Spleen (tissue), 11 donors: ENCODE measurements at regions not wholly inside any gene's neighbourhood (a gene's known extent, or its start where the extent isn't known, plus 50 kb on each side); places are given as distances from the start of the nearest gene placed in this dataset.

Source experiments
- DNase-seq: peaks from one replicate; pipeline ENCODE4 v3.0.0-alpha.2; 2020
- H3K27ac ChIP-seq, 8 donors: fragments of 200-600 bp; sonication (generic) in 7 of 8; 1 replicate in 4 of 8; 2 replicates in 4 of 8; pipeline versions ENCODE4 v1.5.0 to v1.8.0; 2016 to 2021; ENCODE audit warnings: inconsistent platforms in 4 of 8, mild to moderate bottlenecking in 4 of 8, moderate library complexity in 1 of 8
- H3K27me3 ChIP-seq, 7 donors: fragments of 200-600 bp; sonication (generic) in 6 of 7; replicated peaks in 1 of 7; 1 replicate in 4 of 7; 2 replicates in 3 of 7; pipeline versions ENCODE4 v1.5.0 to v1.8.0; 2016 to 2021; ENCODE audit warnings: inconsistent platforms in 3 of 7, mild to moderate bottlenecking in 1 of 7
- H3K36me3 ChIP-seq, 6 donors: fragments of 200-600 bp; sonication (generic) in 5 of 6; 1 replicate in 4 of 6; 2 replicates in 2 of 6; pipeline versions ENCODE4 v1.5.0 to v1.8.0; 2016 to 2021; ENCODE audit warnings: inconsistent platforms in 2 of 6
- H3K4me1 ChIP-seq, 6 donors: fragments of 200-600 bp; sonication (generic) in 5 of 6; 1 replicate in 3 of 6; 2 replicates in 3 of 6; pipeline versions ENCODE4 v1.5.0 to v1.8.0; 2016 to 2021; ENCODE audit warnings: inconsistent platforms in 3 of 6
- H3K4me3 ChIP-seq, 8 donors: fragments of 200-600 bp; sonication (generic) in 7 of 8; 1 replicate in 4 of 8; 2 replicates in 4 of 8; pipeline versions ENCODE4 v1.5.0 to v1.8.0; 2016 to 2021; ENCODE audit warnings: inconsistent platforms in 4 of 8, mild to moderate bottlenecking in 4 of 8, moderate library complexity in 2 of 8
- H3K9me3 ChIP-seq, 8 donors: fragments of 200-600 bp; sonication (generic) in 7 of 8; 1 replicate in 4 of 8; 2 replicates in 4 of 8; pipeline versions ENCODE4 v1.5.0 to v1.8.0; 2016 to 2021; ENCODE audit warnings: inconsistent platforms in 4 of 8
- CTCF ChIP-seq, 11 experiments: fragments of 200-600 bp in 7 of 11; fragments of 450-650 bp in 4 of 11; sonication (generic) in 4 of 11; IDR thresholded peaks in 8 of 11; conservative IDR thresholded peaks in 3 of 11; 1 replicate in 7 of 11; 2 replicates in 4 of 11; pipeline versions ENCODE4 v1.4.0 to v1.8.0; 2016 to 2021; ENCODE audit warnings: antibody characterized with exemption in 11 of 11, inconsistent platforms in 4 of 11, mild to moderate bottlenecking in 1 of 11
- POLR2A ChIP-seq, 3 donors: fragments of 450-650 bp; IDR thresholded peaks; one replicate each; pipeline ENCODE4 v1.5.1; 2017; ENCODE audit warnings: antibody characterized with exemption in 3 of 3, mild to moderate bottlenecking in 1 of 3
- POLR2AphosphoS5 ChIP-seq, 3 donors: sonication (generic); formaldehyde crosslinking; IDR thresholded peaks; one replicate each; pipeline ENCODE4 v1.5.1; 2017; ENCODE audit warnings: antibody characterized with exemption in 3 of 3
- WGBS, 5 donors: extraction: QIAGEN DNeasy Blood & Tissue Kit in 3 of 5; methylation state at CpG; one replicate each; pipeline versions ENCODE4 v1.1.5 to v1.1.7; 2013 to 2018; 5-methylcytosine and 5-hydroxymethylcytosine counted together
- intact Hi-C: fragments of 100-400 bp; cut with DNase I; formaldehyde crosslinking; loops from one replicate; pipeline ENCODE4 v1.15.0; 2023; ENCODE audit warnings: low total_unique reads
- donor health status: healthy with polysubstance abuse.
- donor health status: DM: no; HTN: no; CAD: no; lungs with moderate emphysema.
- donor health status: DM: no; HTN: no; CAD: no.
- donor health status: Bipolar disorder and iron deficiency.
- donor health status: healthy.
- donor health status: DM: no; HTN: no; CAD: no.
- donor health status: DM: yes; HTN: yes; CAD: no.

- Histone ChIP-seq H3K9me3 (peaks cover 0 to 5% (median 0%) of the 10 kb centered on the region in 8 donors), H3K27me3 (no peaks in the 10 kb centered on the region), H3K36me3 (no peaks in the 10 kb centered on the region), H3K27ac (no peak overlapping the region), H3K4me3 (no peak overlapping the region), H3K4me1 (no peaks in the 10 kb centered on the region)
- intact Hi-C loops, result no loop called here
- TF ChIP-seq POLR2AphosphoS5 (IDR thresholded peaks at IDR 0.05) (no peak), POLR2A (IDR thresholded peaks at IDR 0.05) (no peak), CTCF (IDR thresholded peaks at IDR 0.05 in 8 of 11, conservative IDR thresholded peaks at IDR 0.05 in 3 of 11) (no peak)
- no peak for DNase-seq
Measured at GRCh38 chr2:18701981-18702380, 112.6 kb upstream of the NT5C1B start.

GRCh38 chr2:18701546-18701945 lies 112.2 kb upstream of the NT5C1B start:
- H3K4me3 ChIP-seq, result no peak overlapping the region
- H3K36me3 ChIP-seq, result no peaks in the 10 kb centered on the region
- peaks cover 0 to 5% (median 0%) of the 10 kb centered on the region in 8 donors for H3K9me3 ChIP-seq
- intact Hi-C loops, result no loop called here
- no peak overlapping the region for H3K27ac ChIP-seq
- no peaks in the 10 kb centered on the region for H3K4me1 ChIP-seq
- no peak for DNase-seq
- no peak for TF ChIP-seq POLR2A (IDR thresholded peaks at IDR 0.05)
- no peak for TF ChIP-seq CTCF (IDR thresholded peaks at IDR 0.05 in 8 of 11, conservative IDR thresholded peaks at IDR 0.05 in 3 of 11)
- no peak for TF ChIP-seq POLR2AphosphoS5 (IDR thresholded peaks at IDR 0.05)
- no peaks in the 10 kb centered on the region for H3K27me3 ChIP-seq
- WGBS, 5 donors, result 55 to 82% (median 71%) methylated on average over 2 of the region's 2 CpGs

- WGBS, 5 donors, result 64 to 85% (median 79%) methylated on average over 6 of the region's 6 CpGs
- intact Hi-C loops, result no loop called here
- Histone ChIP-seq H3K27ac (no peak overlapping the region), H3K9me3 (peaks cover 0 to 12% (median 0%) of the 10 kb centered on the region in 8 donors), H3K36me3 (no peaks in the 10 kb centered on the region), H3K4me3 (no peak overlapping the region), H3K27me3 (no peaks in the 10 kb centered on the region), H3K4me1 (no peaks in the 10 kb centered on the region)
- no peak for DNase-seq
- TF ChIP-seq POLR2AphosphoS5 (IDR thresholded peaks at IDR 0.05), result no peak
- TF ChIP-seq POLR2A (IDR thresholded peaks at IDR 0.05), result no peak
- no peak for TF ChIP-seq CTCF (IDR thresholded peaks at IDR 0.05 in 8 of 11, conservative IDR thresholded peaks at IDR 0.05 in 3 of 11)
Measured at GRCh38 chr2:18690342-18690741, 101.0 kb upstream of the NT5C1B start.

- DNase-seq, result no peak
- TF ChIP-seq POLR2AphosphoS5 (IDR thresholded peaks at IDR 0.05) (no peak), POLR2A (IDR thresholded peaks at IDR 0.05) (no peak), CTCF (IDR thresholded peaks at IDR 0.05 in 8 of 11, conservative IDR thresholded peaks at IDR 0.05 in 3 of 11) (no peak)
- no peaks in the 10 kb centered on the region for H3K27me3 ChIP-seq
- H3K9me3 ChIP-seq, result no peaks in the 10 kb centered on the region
- no peaks in the 10 kb centered on the region for H3K4me1 ChIP-seq
- no peaks in the 10 kb centered on the region for H3K36me3 ChIP-seq
- H3K4me3 ChIP-seq, result no peak overlapping the region
- H3K27ac ChIP-seq, result no peak overlapping the region
- intact Hi-C loops, result no loop called here
- WGBS, 5 donors, result 61 to 72% (median 66%) methylated on average over 2 of the region's 2 CpGs
Measured at GRCh38 chr2:18684206-18685038, 95.1 kb upstream of the NT5C1B start.
